CD14-positive monocyte (primary cell): ENCODE measurements at regions not wholly inside any gene's neighbourhood (a gene's known extent, or its start where the extent isn't known, plus 50 kb on each side); places are given as distances from the start of the nearest gene placed in this dataset.

Experiments
- DNase-seq, 3 donors: peaks; one replicate each; pipeline ENCODE4 v3.0.0-alpha.2; 2011 to 2022
- H2AFZ ChIP-seq: 2 replicates; pipeline ENCODE4 v1.6.0; 2012; ENCODE audit warnings: mild to moderate bottlenecking, low read depth, low read length, inconsistent platforms; ENCODE audit not compliant: insufficient read depth, poor library complexity, severe bottlenecking
- H3K27ac ChIP-seq, 2 donors: 1 replicate in 1 of 2; 2 replicates in 1 of 2; pipeline ENCODE4 v1.5.1; 2012 to 2013; ENCODE audit warnings: low read length in 2 of 2, control low read depth in 1 of 2, inconsistent platforms in 1 of 2, low read depth in 1 of 2, mild to moderate bottlenecking in 1 of 2
- H3K27me3 ChIP-seq, 2 donors: one replicate each; pipeline versions ENCODE4 v1.6.0 to v1.6.1; 2011 to 2013; ENCODE audit warnings: low read length in 2 of 2; ENCODE audit not compliant: control insufficient read depth in 2 of 2, insufficient read depth in 2 of 2
- H3K36me3 ChIP-seq, 2 donors: replicated peaks in 1 of 2; 1 replicate in 1 of 2; 2 replicates in 1 of 2; pipeline versions ENCODE4 v1.5.1 to v1.6.1; 2012 to 2013; ENCODE audit warnings: low read length in 2 of 2, control low read depth in 1 of 2, inconsistent platforms in 1 of 2, mild to moderate bottlenecking in 1 of 2; ENCODE audit not compliant: insufficient read depth in 2 of 2, control insufficient read depth in 1 of 2
- H3K4me1 ChIP-seq, 2 donors: 1 replicate in 1 of 2; 2 replicates in 1 of 2; pipeline versions ENCODE4 v1.5.1 to v1.6.1; 2012 to 2013; ENCODE audit warnings: low read length in 2 of 2, control low read depth in 1 of 2, inconsistent platforms in 1 of 2, mild to moderate bottlenecking in 1 of 2, moderate library complexity in 1 of 2; ENCODE audit not compliant: insufficient read depth in 2 of 2, control insufficient read depth in 1 of 2
- H3K4me2 ChIP-seq: replicated peaks from 2 replicates; pipeline ENCODE3; 2012; ENCODE audit warnings: low read length, moderate library complexity, mild to moderate bottlenecking; ENCODE audit not compliant: poor library complexity, severe bottlenecking; ENCODE audit errors: extremely low read depth
- H3K4me3 ChIP-seq, 3 experiments: fragments of 200-600 bp in 1 of 3; sonication (generic) in 1 of 3; replicated peaks in 1 of 3; 1 replicate in 2 of 3; 2 replicates in 1 of 3; pipeline ENCODE4 v1.5.1; 2011 to 2013; ENCODE audit warnings: low read length in 3 of 3, mild to moderate bottlenecking in 3 of 3, control low read depth in 2 of 3, low read depth in 2 of 3, inconsistent platforms in 1 of 3, moderate library complexity in 1 of 3
- H3K79me2 ChIP-seq: 2 replicates; pipeline ENCODE4 v1.6.0; 2012; ENCODE audit warnings: mild to moderate bottlenecking, control low read depth, inconsistent platforms, low read length, moderate library complexity; ENCODE audit not compliant: insufficient read depth
- H3K9ac ChIP-seq: 2 replicates; pipeline ENCODE4 v1.6.0; 2017; ENCODE audit warnings: low read length, mild to moderate bottlenecking; ENCODE audit not compliant: insufficient read depth, poor library complexity, severe bottlenecking
- H3K9me3 ChIP-seq, 2 donors: replicated peaks in 1 of 2; 1 replicate in 1 of 2; 2 replicates in 1 of 2; pipeline versions ENCODE4 v1.5.1 to v1.6.1; 2012 to 2013; ENCODE audit warnings: low read length in 2 of 2, control low read depth in 1 of 2; ENCODE audit not compliant: control insufficient read depth in 1 of 2, insufficient read depth in 1 of 2
- H4K20me1 ChIP-seq: 2 replicates; pipeline ENCODE4 v1.6.0; 2012; ENCODE audit warnings: mild to moderate bottlenecking, low read length, control low read depth, moderate library complexity; ENCODE audit not compliant: insufficient read depth
- H3K27ac Mint-ChIP-seq, 7 donors: one replicate each; pipeline ENCODE4 v1.8.0; 2020; ENCODE audit warnings: mild to moderate bottlenecking in 7 of 7, mixed read lengths in 7 of 7, moderate library complexity in 6 of 7, inconsistent platforms in 2 of 7
- H3K27me3 Mint-ChIP-seq, 3 donors: one replicate each; pipeline ENCODE4 v1.8.0; 2021 to 2022; ENCODE audit warnings: low read depth in 3 of 3, mild to moderate bottlenecking in 3 of 3, mixed read lengths in 3 of 3, moderate library complexity in 3 of 3, inconsistent platforms in 1 of 3
- H3K36me3 Mint-ChIP-seq, 2 donors: one replicate each; pipeline ENCODE4 v1.8.0; 2020; ENCODE audit warnings: mixed read lengths in 2 of 2, inconsistent platforms in 1 of 2, mild to moderate bottlenecking in 1 of 2
- H3K4me1 Mint-ChIP-seq: one replicate; pipeline ENCODE4 v1.8.0; 2020; ENCODE audit warnings: mild to moderate bottlenecking, mixed read lengths
- H3K4me3 Mint-ChIP-seq, 2 donors: one replicate each; pipeline ENCODE4 v1.8.0; 2020; ENCODE audit warnings: mild to moderate bottlenecking in 2 of 2, mixed read lengths in 2 of 2, moderate library complexity in 1 of 2
- H3K9me3 Mint-ChIP-seq, 7 donors: one replicate each; pipeline ENCODE4 v1.8.0; 2020 to 2022; ENCODE audit warnings: mixed read lengths in 7 of 7, mild to moderate bottlenecking in 6 of 7, moderate library complexity in 6 of 7, inconsistent platforms in 2 of 7
- CTCF ChIP-seq: fragments of 200-600 bp; IDR thresholded peaks from one replicate; pipeline ENCODE4 v1.8.0; 2022; ENCODE audit warnings: antibody characterized with exemption, mild to moderate bottlenecking
- WGBS: methylation state at CpG from one replicate; pipeline ENCODE4 v1.1.5; 2013; ENCODE audit warnings: missing lambda C conversion rate; ENCODE audit not compliant: insufficient coverage; 5-methylcytosine and 5-hydroxymethylcytosine counted together
- intact Hi-C, 2 donors: fragments of 100-400 bp; cut with micrococcal nuclease; formaldehyde crosslinking; loops; one replicate each; pipeline versions ENCODE4 v1.15.0 to v1.15.1; 2023

GRCh38 chr17:68804777-68805520 is 150.2 kb downstream of the ABCA8 start:
- H2AFZ ChIP-seq, result no peak overlapping the region
- no peaks in the 10 kb centered on the region for H3K36me3 Mint-ChIP-seq
- H3K9ac ChIP-seq, result no peak overlapping the region
- H3K4me1 ChIP-seq, result no peaks in the 10 kb centered on the region
- no peaks in the 10 kb centered on the region for H3K4me1 Mint-ChIP-seq
- peaks cover 0 to 2% (median 0%) of the 10 kb centered on the region in 3 donors for H3K27me3 Mint-ChIP-seq
- DNase-seq, result no peak
- H3K27ac ChIP-seq, result no peak overlapping the region
- peak overlapping the region in 1 of 7 donors; percentile 51 for H3K27ac Mint-ChIP-seq
- H3K36me3 ChIP-seq, result no peaks in the 10 kb centered on the region
- no CpG with 5 or more reads among the region's 1 CpG for WGBS
- H4K20me1 ChIP-seq, result no peaks in the 10 kb centered on the region
- TF ChIP-seq CTCF, result no peak
- no peak overlapping the region for H3K4me2 ChIP-seq
- H3K4me3 Mint-ChIP-seq, result no peak overlapping the region
- H3K9me3 ChIP-seq, result no peaks in the 10 kb centered on the region
- H3K79me2 ChIP-seq, result no peaks in the 10 kb centered on the region
- intact Hi-C loops, result no loop called here
- no peak overlapping the region for H3K4me3 ChIP-seq
- peaks cover 0 to 3% (median 0%) of the 10 kb centered on the region in 7 donors for H3K9me3 Mint-ChIP-seq
- H3K27me3 ChIP-seq, result no peaks in the 10 kb centered on the region

GRCh38 chr17:68803164-68803929 is 151.8 kb downstream of the ABCA8 start:
- H2AFZ ChIP-seq, result no peak overlapping the region
- H3K36me3 Mint-ChIP-seq, result no peaks in the 10 kb centered on the region

More at GRCh38 chr17:68803164-68803929, 151.8 kb downstream of the ABCA8 start:
- 82% methylated on average over 3 of the region's 4 CpGs for WGBS
- TF ChIP-seq CTCF, result no peak
- no peaks in the 10 kb centered on the region for H3K4me1 Mint-ChIP-seq
- no peak overlapping the region for H3K4me2 ChIP-seq
- no peaks in the 10 kb centered on the region for H3K79me2 ChIP-seq
- no peaks in the 10 kb centered on the region for H3K36me3 ChIP-seq
- intact Hi-C loops, result no loop called here
- no peak overlapping the region for H3K4me3 ChIP-seq
- no peaks in the 10 kb centered on the region for H3K4me1 ChIP-seq
- no peak overlapping the region for H3K9ac ChIP-seq
- no peak for DNase-seq
- no peak overlapping the region for H3K4me3 Mint-ChIP-seq
- H3K27ac Mint-ChIP-seq, result no peak overlapping the region
- no peaks in the 10 kb centered on the region for H4K20me1 ChIP-seq
- no peaks in the 10 kb centered on the region for H3K9me3 ChIP-seq
- H3K9me3 Mint-ChIP-seq, result peaks cover 0 to 3% (median 0%) of the 10 kb centered on the region in 7 donors
- no peak overlapping the region for H3K27ac ChIP-seq
- H3K27me3 ChIP-seq, result no peaks in the 10 kb centered on the region
- H3K27me3 Mint-ChIP-seq, result peaks cover 0 to 2% (median 0%) of the 10 kb centered on the region in 3 donors
